SK-N-MC (cell line): ENCODE measurements at regions not wholly inside any gene's neighbourhood (a gene's known extent, or its start where the extent isn't known, plus 50 kb on each side); places are given as distances from the start of the nearest gene placed in this dataset.

Experiments used
- EZH2 ChIP-seq: fragments of 200-600 bp; sonication (generic); IDR thresholded peaks from one replicate; pipeline ENCODE4 v1.6.1; 2017; ENCODE audit warnings: antibody characterized with exemption
- POLR2AphosphoS5 ChIP-seq: IDR thresholded peaks from 2 replicates; pipeline ENCODE4 v1.6.1; 2012; ENCODE audit warnings: mild to moderate bottlenecking, low read depth, low read length, borderline replicate concordance

- TF ChIP-seq POLR2AphosphoS5, result no peak
- no peak for TF ChIP-seq EZH2
Measured at GRCh38 chr6:12415980-12416598, 125.9 kb downstream of the EDN1 start.
